GM19351 (cell line): ENCODE measurements at regions not wholly inside any gene's neighbourhood (a gene's known extent, or its start where the extent isn't known, plus 50 kb on each side); places are given as distances from the start of the nearest gene placed in this dataset.

Experiments
- ATAC-seq: cut with Tn5 transposase; IDR thresholded peaks from one replicate; pipeline ENCODE4 v1.9.1; 2021; ENCODE audit warnings: mild to moderate bottlenecking, moderate library complexity; ENCODE audit not compliant: unreplicated experiment

GRCh38 chr4:52269761-52270160 lies 218.7 kb downstream of the SPATA18 start:
- no peak for ATAC-seq

DNA sequence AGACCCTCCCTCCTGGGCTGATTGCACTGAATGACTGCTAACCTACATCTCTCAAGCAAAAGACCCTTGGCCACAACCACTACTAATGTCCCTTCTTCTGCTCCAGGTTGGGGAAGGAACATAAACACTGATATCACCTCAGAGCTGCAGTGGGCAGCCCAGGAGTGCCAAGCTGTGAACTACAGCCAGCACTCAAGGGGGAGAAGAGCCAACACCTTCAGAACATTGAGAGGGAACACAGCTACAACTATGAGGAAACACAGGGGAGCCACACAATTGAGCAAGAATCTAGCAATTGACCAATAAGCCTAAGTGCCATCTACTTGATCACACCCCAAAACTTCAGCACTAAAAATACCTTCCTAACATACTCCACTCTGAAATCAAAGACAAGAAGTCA lies 222.8 kb downstream of the SPATA18 start:
- no peak for ATAC-seq

DNA sequence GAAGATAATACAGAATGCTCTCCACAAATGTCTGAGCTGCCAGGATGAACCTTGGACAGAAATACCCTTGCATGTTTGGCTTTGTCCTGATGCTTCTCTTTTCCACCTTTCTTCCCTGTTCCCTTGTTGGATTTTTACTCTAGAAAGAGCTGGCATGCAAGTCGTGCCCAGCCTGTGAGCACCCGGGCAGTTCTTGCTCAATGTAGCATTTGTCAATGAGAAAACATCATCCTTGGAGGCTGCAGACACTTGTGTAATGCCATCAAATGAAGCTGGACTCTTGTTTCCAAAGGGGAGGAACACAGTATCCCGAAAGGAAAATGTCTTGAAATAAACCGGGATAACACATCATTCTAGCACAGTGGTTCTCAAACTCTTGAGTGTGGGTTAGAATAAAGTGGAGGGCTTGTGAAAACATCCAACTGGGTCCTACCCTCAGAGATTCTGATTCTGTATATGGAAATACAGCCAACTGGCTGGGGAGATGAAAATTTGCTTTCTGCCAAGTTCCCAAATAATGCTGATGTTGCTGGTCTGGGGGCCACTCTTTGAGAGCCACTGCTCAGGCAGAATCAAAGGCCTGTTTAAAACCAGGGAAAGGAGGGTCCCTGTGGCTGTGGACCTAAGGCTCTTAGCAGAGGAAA lies 237.2 kb downstream of the SPATA18 start:
- ATAC-seq: no peak

DNA sequence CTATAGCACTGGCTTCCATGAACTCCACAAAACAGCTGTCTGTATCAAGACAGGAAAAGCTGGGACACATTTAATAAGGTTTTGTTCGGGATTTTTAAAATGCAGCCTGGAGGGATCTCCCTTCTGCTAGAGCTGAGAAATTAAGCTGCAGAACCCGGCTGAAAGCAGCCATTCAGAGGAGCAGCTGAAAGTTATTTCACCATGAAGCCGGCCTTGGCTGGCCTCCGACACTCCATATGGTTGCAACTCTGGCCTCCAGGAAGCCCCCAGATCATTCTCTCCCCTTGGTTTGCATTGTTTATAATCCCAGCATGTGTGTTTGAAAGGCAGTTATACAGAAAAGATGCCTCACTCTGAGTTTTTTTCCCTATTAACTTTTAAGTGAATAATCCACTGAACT lies 239.4 kb downstream of the SPATA18 start:
- ATAC-seq: no peak

- no peak for ATAC-seq
Measured at GRCh38 chr4:52292245-52292644, 241.1 kb downstream of the SPATA18 start.

DNA sequence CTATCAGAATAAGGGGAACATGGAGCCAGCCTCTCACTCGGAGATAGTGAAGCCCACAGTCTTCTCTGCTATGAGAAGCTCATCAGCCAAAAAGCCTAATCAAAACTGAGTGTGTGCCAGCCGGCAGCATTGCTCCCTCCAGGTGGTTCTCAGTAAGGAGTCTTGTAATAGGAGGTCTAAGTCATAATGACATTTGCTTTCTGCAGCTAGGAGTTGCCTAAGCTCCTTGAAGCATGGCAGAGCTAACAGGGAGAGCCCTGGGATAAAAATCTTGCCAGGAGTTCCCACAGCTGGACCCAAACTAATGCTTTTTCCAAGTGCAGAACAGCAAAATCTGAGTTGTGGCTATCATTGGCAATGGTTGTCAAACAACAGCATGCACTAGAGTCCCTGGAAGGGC lies 245.2 kb downstream of the SPATA18 start:
- no peak for ATAC-seq

GRCh38 chr4:52298444-52298843 lies 247.3 kb downstream of the SPATA18 start:
- no peak for ATAC-seq

DNA sequence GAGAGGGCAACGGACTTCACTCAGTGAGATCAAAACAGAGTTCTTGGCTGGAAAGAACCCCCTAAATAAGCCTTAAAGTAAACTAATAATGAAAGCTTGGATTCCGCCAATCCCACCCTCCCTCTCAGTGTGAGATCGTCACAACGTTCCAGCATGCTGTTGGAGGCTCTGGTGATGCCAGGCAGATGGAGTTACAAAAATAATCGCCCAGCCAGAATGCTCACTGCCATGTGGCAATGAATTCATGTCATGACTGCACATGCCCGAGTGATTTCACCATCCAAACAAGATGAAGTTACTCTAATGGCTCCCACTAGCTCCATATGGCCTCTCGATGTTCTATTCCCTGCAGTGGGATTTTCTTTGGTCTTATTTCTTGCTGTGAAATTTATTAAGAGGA lies 248.0 kb downstream of the SPATA18 start:
- ATAC-seq: no peak

- ATAC-seq: no peak
Measured at GRCh38 chr4:52311464-52312125, 260.5 kb downstream of the SPATA18 start.

DNA sequence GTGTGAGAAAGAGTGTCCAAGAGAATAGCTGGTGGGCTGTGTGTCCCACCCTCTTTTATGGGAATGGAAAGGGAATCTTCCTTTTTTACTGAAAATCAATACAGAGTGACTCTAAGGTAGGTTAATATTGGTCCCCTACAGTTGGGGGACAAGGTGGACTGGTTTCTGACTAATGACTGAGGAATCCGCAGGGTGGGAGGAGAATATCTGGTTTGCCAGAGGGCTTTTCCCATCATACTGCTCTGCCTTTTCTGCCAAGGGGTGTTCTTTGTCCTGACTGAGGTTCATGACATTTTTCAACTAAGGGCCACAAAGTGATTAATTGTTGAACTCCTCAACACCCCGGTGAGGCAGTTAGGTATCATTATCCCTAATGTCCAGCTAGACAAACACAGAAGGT lies 261.6 kb downstream of the SPATA18 start:
- no peak for ATAC-seq

- no peak for ATAC-seq
Measured at GRCh38 chr4:52317361-52317879, 266.3 kb downstream of the SPATA18 start.

DNA sequence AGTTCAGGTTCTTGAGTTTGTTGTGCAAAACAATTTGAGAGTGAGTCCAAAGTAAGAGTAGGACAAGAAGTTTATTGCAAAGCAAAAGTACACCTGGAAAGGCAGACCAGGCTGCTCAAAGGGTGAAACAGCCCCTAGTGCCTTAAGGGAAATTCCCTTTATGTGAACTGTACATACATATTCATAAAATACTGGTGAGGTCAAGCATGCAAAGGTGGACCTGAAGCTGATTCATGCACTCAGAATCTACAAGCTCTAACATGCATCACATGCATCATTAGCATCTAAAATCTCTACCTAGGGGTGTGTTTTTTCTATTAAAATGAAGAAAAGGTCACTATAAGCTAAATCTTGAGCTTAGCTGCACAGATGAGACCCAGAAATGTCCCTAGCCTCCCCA lies 266.9 kb downstream of the SPATA18 start:
- ATAC-seq: no peak

DNA sequence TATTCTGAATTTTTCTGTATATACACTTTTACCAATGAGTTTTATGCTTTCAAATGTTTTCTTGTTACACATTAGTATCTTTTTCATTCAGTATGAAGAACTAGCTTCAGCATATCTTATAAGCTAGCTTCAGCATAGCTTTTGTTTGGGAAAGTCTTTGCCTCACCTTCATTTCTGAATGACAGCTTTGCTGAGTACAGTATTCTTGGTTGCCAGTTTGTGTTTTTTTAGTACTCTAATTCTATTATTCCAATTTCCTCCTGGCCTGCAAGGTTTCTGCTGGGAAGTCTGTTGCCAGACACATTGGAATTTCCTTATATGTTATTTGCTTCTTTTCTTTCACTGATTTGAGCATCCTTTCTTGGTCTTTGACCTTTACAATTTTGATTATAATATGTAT lies 278.8 kb downstream of the SPATA18 start:
- ATAC-seq: no peak

GRCh38 chr4:52343595-52343994 lies 292.5 kb downstream of the SPATA18 start:
- no peak for ATAC-seq

DNA sequence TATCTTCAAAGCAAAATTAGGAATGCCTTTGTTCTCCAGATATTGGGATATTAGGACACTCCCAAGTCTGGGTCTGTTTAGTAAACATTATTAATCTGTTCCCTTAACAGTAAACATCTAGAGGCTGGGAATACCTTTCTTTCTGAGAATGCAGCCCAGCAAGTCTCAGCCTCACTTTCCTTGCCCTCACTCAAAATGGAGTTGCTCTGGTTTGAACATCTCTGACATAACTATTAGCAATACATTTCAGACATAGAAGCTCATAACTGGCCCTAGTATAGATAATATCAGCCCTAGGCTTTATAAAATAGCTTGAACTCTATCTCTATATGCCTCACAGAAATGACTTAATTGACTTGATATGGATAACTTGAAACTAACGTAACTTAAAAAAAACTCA lies 299.8 kb downstream of the SPATA18 start:
- no peak for ATAC-seq

DNA sequence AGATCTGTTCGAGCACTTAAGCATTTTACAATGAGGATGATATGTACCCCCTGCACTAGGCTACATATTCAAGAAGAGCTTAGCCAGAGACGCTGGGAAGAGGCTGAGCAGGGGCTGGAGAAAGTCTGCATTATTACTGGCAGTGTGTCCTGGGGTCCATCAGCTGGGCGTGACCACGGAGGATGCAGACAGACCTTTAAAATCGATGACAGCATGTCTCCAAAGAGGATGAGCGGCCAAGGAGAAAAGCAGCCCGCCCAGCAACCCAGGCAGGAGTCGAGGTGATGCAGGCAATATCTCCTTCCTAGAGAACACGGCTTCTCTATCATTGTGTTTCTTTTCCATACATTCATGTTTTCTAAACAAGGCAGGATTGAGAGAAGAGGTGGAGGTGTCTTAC lies 300.7 kb downstream of the USP46 start:
- no peak for ATAC-seq

- ATAC-seq: no peak
Measured at GRCh38 chr4:52358883-52359321, 300.2 kb downstream of the USP46 start.

GRCh38 chr4:52366191-52366590 lies 292.9 kb downstream of the USP46 start:
- ATAC-seq: no peak

GRCh38 chr4:52366621-52367020 lies 292.5 kb downstream of the USP46 start:
- ATAC-seq: no peak

GRCh38 chr4:52367282-52367830 lies 291.7 kb downstream of the USP46 start:
- no peak for ATAC-seq

- ATAC-seq: no peak
Measured at GRCh38 chr4:52368895-52369294, 290.2 kb downstream of the USP46 start.

GRCh38 chr4:52369649-52370048 lies 289.5 kb downstream of the USP46 start:
- no peak for ATAC-seq
